ENCODE measurements at regions not wholly inside any gene's neighbourhood (a gene's known extent, or its start where the extent isn't known, plus 50 kb on each side); places are given as distances from the start of the nearest gene placed in this dataset.

DNA sequence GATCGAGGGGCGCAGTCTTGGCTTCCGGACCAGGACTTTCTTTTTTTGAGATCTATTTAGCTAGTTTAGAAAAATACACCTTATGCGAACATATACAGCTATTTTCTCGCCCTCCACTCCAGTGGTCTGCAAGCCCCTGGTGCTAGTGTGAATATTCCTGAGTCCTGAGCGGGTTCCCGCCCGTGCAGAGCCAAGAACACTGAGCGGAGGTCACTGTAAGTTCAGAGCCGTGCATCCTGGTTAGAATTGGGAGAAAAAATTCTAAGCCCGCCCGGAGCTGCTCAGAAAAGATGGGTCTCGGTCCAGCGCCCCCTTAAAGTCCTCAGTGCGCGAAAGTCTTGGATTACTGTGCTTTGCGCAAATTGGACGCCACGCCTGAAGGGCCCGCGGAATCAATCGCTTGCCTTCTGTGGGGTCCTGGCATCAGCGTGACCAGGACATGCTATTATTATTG lies 117.7 kb downstream of the KCNRG start:
- TF ChIP-seq, protein P1, sequence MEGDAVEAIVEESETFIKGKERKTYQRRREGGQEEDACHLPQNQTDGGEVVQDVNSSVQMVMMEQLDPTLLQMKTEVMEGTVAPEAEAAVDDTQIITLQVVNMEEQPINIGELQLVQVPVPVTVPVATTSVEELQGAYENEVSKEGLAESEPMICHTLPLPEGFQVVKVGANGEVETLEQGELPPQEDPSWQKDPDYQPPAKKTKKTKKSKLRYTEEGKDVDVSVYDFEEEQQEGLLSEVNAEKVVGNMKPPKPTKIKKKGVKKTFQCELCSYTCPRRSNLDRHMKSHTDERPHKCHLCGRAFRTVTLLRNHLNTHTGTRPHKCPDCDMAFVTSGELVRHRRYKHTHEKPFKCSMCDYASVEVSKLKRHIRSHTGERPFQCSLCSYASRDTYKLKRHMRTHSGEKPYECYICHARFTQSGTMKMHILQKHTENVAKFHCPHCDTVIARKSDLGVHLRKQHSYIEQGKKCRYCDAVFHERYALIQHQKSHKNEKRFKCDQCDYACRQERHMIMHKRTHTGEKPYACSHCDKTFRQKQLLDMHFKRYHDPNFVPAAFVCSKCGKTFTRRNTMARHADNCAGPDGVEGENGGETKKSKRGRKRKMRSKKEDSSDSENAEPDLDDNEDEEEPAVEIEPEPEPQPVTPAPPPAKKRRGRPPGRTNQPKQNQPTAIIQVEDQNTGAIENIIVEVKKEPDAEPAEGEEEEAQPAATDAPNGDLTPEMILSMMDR (IDR thresholded peaks at IDR 0.05): no peak
- no peak for TF ChIP-seq ZFX (IDR thresholded peaks at IDR 0.05; ENCODE audit: borderline replicate concordance)
